Adrenal gland (tissue), 5 donors: ENCODE measurements at regions not wholly inside any gene's neighbourhood (a gene's known extent, or its start where the extent isn't known, plus 50 kb on each side); places are given as distances from the start of the nearest gene placed in this dataset.

Source experiments
- POLR2A ChIP-seq, 2 donors: fragments of 450-650 bp; IDR thresholded peaks; one replicate each; pipeline ENCODE4 v1.6.1; 2017; ENCODE audit warnings: antibody characterized with exemption in 2 of 2, mild to moderate bottlenecking in 2 of 2, moderate library complexity in 1 of 2
- TF ChIP-seq, protein P1 (sequence below), 6 experiments: fragments of 450-650 bp in 4 of 6; fragments of 200-600 bp in 2 of 6; sonication (generic) in 1 of 6; IDR thresholded peaks; 1 replicate in 5 of 6; 2 replicates in 1 of 6; pipeline versions ENCODE4 v1.5.1 to v1.8.0; 2016 to 2021; ENCODE audit warnings: antibody characterized with exemption in 6 of 6, mild to moderate bottlenecking in 2 of 6, moderate library complexity in 1 of 6
- donor health status: DM: no; HTN: no; CAD: no.

DNA sequence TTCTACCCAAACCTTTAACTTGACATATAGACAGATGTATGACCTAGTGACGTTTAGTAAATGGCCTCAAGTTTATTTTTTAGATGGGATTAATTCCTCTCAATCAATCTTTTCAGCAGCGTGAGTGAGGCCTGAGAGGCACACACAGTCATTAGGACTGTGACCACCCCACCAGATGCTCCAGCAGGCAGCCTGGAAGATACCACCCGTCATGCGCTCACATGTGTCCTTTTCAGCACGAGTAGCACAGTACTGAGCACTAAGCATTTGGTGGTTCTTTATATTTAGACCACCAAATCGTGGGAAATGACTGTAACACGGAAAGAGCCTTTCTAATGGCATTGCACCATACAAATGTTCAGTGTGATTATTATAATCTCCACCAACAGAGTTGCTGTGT, 354.6 kb upstream of the DDI1 start:
- TF ChIP-seq, protein P1, sequence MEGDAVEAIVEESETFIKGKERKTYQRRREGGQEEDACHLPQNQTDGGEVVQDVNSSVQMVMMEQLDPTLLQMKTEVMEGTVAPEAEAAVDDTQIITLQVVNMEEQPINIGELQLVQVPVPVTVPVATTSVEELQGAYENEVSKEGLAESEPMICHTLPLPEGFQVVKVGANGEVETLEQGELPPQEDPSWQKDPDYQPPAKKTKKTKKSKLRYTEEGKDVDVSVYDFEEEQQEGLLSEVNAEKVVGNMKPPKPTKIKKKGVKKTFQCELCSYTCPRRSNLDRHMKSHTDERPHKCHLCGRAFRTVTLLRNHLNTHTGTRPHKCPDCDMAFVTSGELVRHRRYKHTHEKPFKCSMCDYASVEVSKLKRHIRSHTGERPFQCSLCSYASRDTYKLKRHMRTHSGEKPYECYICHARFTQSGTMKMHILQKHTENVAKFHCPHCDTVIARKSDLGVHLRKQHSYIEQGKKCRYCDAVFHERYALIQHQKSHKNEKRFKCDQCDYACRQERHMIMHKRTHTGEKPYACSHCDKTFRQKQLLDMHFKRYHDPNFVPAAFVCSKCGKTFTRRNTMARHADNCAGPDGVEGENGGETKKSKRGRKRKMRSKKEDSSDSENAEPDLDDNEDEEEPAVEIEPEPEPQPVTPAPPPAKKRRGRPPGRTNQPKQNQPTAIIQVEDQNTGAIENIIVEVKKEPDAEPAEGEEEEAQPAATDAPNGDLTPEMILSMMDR (IDR thresholded peaks at IDR 0.05): no peak
- TF ChIP-seq POLR2A (IDR thresholded peaks at IDR 0.05): no peak
